ENCODE measurements at regions not wholly inside any gene's neighbourhood (a gene's known extent, or its start where the extent isn't known, plus 50 kb on each side); places are given as distances from the start of the nearest gene placed in this dataset.

- TF ChIP-seq CTCF (IDR thresholded peaks at IDR 0.05), result no peak
- no peak for TF ChIP-seq POLR2A (IDR thresholded peaks at IDR 0.05)
Measured at GRCh38 chr5:161096581-161096980, 244.6 kb upstream of the ATP10B start.
